ENCODE measurements at regions not wholly inside any gene's neighbourhood (a gene's known extent, or its start where the extent isn't known, plus 50 kb on each side); places are given as distances from the start of the nearest gene placed in this dataset.

DNA sequence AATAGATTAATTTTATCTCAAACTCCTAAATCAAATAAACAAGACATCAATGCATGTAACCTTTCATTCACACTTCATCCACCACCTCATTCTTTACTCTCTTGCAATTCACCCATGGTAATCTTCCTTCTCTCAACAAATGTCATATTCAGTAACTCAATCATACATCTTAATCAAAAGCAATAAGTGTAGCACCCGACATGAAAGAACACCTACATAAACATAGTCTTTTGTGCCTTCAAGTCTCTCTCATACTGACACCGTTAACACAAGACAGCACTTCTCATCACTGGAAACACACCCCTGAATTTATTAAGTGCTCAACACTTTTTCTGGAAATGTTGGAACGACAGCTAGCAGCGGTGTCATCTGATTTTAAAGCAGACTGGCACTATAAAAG, 225.9 kb downstream of the TTLL7 start:
- TF ChIP-seq, protein P1, sequence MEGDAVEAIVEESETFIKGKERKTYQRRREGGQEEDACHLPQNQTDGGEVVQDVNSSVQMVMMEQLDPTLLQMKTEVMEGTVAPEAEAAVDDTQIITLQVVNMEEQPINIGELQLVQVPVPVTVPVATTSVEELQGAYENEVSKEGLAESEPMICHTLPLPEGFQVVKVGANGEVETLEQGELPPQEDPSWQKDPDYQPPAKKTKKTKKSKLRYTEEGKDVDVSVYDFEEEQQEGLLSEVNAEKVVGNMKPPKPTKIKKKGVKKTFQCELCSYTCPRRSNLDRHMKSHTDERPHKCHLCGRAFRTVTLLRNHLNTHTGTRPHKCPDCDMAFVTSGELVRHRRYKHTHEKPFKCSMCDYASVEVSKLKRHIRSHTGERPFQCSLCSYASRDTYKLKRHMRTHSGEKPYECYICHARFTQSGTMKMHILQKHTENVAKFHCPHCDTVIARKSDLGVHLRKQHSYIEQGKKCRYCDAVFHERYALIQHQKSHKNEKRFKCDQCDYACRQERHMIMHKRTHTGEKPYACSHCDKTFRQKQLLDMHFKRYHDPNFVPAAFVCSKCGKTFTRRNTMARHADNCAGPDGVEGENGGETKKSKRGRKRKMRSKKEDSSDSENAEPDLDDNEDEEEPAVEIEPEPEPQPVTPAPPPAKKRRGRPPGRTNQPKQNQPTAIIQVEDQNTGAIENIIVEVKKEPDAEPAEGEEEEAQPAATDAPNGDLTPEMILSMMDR (IDR thresholded peaks at IDR 0.05), result no peak
- no peak for TF ChIP-seq EZH2 (IDR thresholded peaks at IDR 0.05)
